ENCODE measurements at regions not wholly inside any gene's neighbourhood (a gene's known extent, or its start where the extent isn't known, plus 50 kb on each side); places are given as distances from the start of the nearest gene placed in this dataset.

- in situ Hi-C loops (cut with HindIII; ENCODE audit: low pct_unique_long_range_greater_than_20kb, low sequenced_read_pairs), result no loop called here
- POLR2A ChIA-PET, result no interaction called here
These were observed 78.5 kb upstream of the RGS4 start for GRCh38 chr1:162990665-162991064.

GRCh38 chr1:162988869-162989268, 80.3 kb upstream of the RGS4 start:
- POLR2A ChIA-PET, result no interaction called here
- intact Hi-C loops (cut with micrococcal nuclease; ENCODE audit: unreplicated experiment), result no loop called here
- DNase-seq (ENCODE audit: low read depth, low spot score), result no peak

More at GRCh38 chr1:162990665-162991064, 78.5 kb upstream of the RGS4 start:
- intact Hi-C loops (cut with micrococcal nuclease; ENCODE audit: unreplicated experiment), result no loop called here
- no peak overlapping the region for H3K27ac ChIP-seq (ENCODE audit: low read length)
- CTCF ChIA-PET, result no interaction called here
- H3K36me3 ChIP-seq (ENCODE audit: control insufficient read depth, insufficient read depth, low read length), result no peaks in the 10 kb centered on the region
- no peaks in the 10 kb centered on the region for H3K27me3 ChIP-seq (ENCODE audit: control insufficient read depth, insufficient read depth, low read length)
- no peaks in the 10 kb centered on the region for H3K4me1 ChIP-seq (ENCODE audit: control insufficient read depth, insufficient read depth, low read length)
- TF ChIP-seq SIN3A (IDR thresholded peaks at IDR 0.05; ENCODE audit: borderline replicate concordance, insufficient read depth, low read depth, low read length) (no peak), CTCF (IDR thresholded peaks at IDR 0.05) (no peak), TCF7L2 (IDR thresholded peaks at IDR 0.05; ENCODE audit: low read depth, low read length) (no peak), POLR2AphosphoS5 (IDR thresholded peaks at IDR 0.05; ENCODE audit: low read depth, low read length) (no peak), REST (IDR thresholded peaks at IDR 0.05; ENCODE audit: insufficient read depth in 1 of 2, low read depth in 2 of 2, low read length in 1 of 2) (no peak)
- no peak overlapping the region for H3K4me3 ChIP-seq (ENCODE audit: low read depth in 2 of 2, low read length in 2 of 2)
- no peak for DNase-seq (ENCODE audit: low read depth, low spot score)
- no peak for ATAC-seq
- no peaks in the 10 kb centered on the region for H3K9me3 ChIP-seq (ENCODE audit: control insufficient read depth, insufficient read depth, low read depth, low read length)
- no TSS peak for BruUV-seq (replicated peaks)

More at GRCh38 chr1:162988869-162989268, 80.3 kb upstream of the RGS4 start:
- Histone ChIP-seq H3K4me1 (ENCODE audit: control insufficient read depth, insufficient read depth, low read length) (no peaks in the 10 kb centered on the region), H3K36me3 (ENCODE audit: control insufficient read depth, insufficient read depth, low read length) (no peaks in the 10 kb centered on the region), H3K4me3 (ENCODE audit: low read depth in 2 of 2, low read length in 2 of 2) (no peak overlapping the region), H3K27ac (ENCODE audit: low read length) (no peak overlapping the region), H3K9me3 (ENCODE audit: control insufficient read depth, insufficient read depth, low read depth, low read length) (no peaks in the 10 kb centered on the region), H3K27me3 (ENCODE audit: control insufficient read depth, insufficient read depth, low read length) (no peaks in the 10 kb centered on the region)
- no peak for ATAC-seq
- BruUV-seq (replicated peaks), result no TSS peak
- in situ Hi-C loops (cut with HindIII; ENCODE audit: low pct_unique_long_range_greater_than_20kb, low sequenced_read_pairs), result no loop called here
- CTCF ChIA-PET, result no interaction called here
- TF ChIP-seq CTCF (IDR thresholded peaks at IDR 0.05), result peak; percentile 15
- no peak for TF ChIP-seq REST (IDR thresholded peaks at IDR 0.05; ENCODE audit: insufficient read depth in 1 of 2, low read depth in 2 of 2, low read length in 1 of 2)
